GM21515 (cell line): ENCODE measurements at regions not wholly inside any gene's neighbourhood (a gene's known extent, or its start where the extent isn't known, plus 50 kb on each side); places are given as distances from the start of the nearest gene placed in this dataset.

Source experiments
- ATAC-seq: cut with Tn5 transposase; IDR thresholded peaks from one replicate; pipeline ENCODE4 v1.9.1; 2021; ENCODE audit not compliant: unreplicated experiment

- no peak for ATAC-seq
Observed at GRCh38 chr12:88790231-88790630, 210.0 kb upstream of the KITLG start.

DNA sequence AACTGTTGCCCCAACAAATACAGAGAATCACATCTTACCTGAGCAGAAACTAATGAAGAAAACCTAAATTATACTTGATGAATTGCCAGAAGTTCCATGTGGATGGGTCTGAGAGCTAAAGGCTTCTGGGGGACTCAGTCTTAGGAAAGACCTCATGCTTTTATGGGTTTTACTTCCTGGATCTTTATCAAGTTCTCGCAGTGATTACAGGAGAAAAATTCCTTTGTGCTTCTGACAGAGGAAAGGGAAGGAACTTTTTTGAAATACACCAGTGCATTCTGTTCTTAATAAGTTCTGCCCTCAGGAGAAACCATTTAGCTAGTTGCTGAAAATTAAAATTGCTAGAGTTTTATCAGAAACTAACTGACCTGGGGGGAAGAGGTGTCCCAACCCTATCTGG, 203.9 kb upstream of the KITLG start:
- ATAC-seq = no peak

DNA sequence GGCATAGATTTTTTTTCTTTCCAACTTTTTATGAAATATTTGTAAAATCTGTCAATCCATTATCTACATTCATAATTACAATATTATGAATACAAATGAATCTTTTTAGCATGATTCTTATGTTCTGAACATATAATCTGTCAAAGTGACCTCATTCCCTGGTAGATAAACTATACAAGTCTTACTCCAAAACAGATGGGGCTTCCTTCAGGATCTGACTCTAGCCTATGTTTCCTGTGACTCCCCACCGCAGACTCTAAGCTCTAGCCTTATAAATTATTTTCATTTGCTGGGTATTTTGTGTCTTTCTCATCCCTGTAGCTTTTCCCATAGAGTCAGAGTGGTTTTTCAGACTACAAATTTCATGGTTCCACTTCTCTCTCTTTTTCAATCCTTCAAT, 202.1 kb upstream of the KITLG start:
- ATAC-seq = no peak

- no peak for ATAC-seq
Observed at GRCh38 chr12:88781909-88782308, 201.6 kb upstream of the KITLG start.

DNA sequence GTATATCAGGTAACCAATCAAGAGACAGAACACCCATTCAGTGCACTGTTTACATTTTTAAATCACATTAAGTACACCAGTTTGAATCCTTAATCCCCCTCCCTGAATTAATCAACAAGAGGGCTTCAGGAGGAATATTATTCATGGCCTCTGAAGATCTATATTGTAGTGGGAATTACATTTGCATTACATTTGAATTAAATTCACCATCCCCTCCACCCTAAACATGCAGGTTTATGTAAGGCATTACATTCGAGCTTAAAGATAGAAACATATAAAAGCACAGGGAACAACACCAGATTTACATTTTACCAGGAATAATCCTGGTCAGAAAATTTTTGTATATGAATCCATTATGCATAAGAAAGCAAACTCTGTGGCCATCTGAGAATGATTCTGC, 197.8 kb upstream of the KITLG start:
- no peak for ATAC-seq

DNA sequence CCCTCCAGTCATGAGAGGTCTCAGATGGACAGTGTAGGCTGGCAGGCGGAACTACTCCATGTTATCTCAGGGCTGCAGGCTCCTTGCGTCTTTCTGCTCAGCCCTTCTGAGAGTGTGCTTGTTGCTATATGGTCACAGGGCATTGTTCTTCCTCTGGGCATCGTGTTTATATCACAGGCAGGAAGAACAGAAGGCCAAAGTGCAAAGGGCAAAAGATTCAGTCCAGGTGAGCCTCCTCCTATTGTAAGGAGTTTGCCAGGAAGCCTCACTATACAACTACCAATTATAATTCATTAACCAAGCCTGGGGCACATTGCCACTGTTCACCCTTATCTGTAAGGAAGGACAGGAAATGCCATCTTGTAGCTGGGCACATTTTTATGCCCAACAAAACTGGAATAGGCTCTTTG, 195.5 kb upstream of the KITLG start:
- ATAC-seq = no peak

GRCh38 chr12:88767699-88768098, 187.4 kb upstream of the KITLG start:
- ATAC-seq = no peak

DNA sequence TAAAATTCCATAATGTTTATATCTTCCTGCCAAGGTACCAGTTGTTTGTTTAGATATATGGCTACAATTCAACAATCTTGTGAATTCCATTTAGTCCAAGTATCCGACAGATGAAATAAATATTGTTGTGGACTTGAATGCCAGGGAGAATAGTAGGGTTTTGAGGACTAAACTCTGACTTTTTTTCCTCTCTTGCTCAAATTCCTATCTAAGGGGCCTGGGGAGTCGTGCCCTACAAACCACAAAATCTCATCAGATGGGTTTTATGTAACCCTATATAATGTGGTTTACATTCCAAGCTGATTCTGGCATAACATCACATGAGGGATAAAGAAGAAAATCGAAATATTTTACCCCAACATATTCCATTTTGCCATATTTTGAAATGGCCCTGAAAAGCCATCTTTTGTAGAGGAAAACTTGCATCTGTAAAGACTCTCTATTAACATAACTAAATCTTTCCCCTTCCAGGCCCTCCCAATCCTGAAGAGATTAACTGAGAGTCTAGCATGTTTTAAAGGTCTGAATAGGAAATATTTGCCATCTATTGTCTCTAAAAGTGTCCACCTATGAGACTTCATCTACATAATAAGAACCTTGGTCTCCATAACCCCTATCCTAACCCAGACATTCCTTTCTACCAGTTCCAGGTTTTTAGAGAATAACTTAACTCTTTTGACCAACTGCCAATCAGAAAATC, 184.7 kb upstream of the KITLG start:
- ATAC-seq = no peak

- no peak for ATAC-seq
Observed at GRCh38 chr12:88763536-88764100, 183.3 kb upstream of the KITLG start.

GRCh38 chr12:88758176-88758575, 177.9 kb upstream of the KITLG start:
- ATAC-seq = no peak

DNA sequence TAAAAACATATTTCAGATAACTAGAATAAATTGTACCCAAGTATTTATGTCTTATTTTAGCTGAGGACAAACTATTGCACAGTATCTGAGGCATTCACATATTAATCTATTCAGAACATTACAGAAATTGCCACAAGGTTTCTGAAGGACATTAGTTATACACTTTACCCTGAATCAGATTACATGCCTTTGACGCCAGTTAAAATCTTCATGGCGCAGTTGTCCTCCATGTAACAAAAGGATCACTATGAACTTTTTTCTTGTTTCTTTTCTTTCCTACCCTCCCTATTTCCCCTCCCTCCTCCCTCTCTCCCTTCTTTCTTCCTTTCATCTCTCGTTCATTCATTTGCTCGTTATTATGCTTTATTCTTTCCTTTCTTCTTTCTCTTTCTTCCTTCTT, 176.6 kb upstream of the KITLG start:
- no peak for ATAC-seq

GRCh38 chr12:88756153-88756552, 175.9 kb upstream of the KITLG start:
- ATAC-seq = no peak

GRCh38 chr12:88753707-88754106, 173.4 kb upstream of the KITLG start:
- ATAC-seq = no peak

GRCh38 chr12:88753066-88753465, 172.8 kb upstream of the KITLG start:
- no peak for ATAC-seq

- ATAC-seq = no peak
Observed at GRCh38 chr12:88752183-88752582, 171.9 kb upstream of the KITLG start.

DNA sequence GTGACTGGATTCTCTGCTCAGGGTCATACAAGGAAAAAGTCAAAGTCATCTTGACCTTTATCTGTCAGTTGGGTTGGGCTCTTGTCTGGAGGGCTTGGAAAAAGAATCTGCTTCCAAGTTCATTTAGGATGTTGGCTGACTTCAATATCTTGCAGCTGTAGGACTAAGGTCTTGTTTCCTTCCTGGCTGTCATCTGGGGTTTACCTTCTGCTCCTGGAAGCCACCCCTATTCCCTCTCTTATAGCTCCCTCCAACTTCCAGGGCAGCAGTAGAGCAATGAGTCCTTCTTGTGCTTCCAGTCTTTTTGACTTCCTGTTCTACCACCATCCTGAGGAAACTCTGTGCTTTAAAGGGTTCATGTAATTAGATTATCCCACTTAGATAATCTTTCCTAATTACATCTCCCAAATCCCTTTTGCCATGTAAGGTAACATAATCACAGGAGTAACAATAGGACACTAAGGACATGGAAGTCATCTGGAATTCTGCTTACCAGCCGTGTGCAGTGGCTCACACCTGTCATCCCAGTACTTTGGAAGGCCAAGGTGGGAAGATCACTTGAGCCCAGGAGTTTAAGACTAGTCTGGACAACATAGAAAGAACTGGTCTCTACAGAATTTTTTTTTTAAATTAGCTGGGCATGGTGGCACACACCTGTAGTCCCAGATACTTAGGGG, 170.7 kb upstream of the KITLG start:
- no peak for ATAC-seq

GRCh38 chr12:88746386-88746785, 166.1 kb upstream of the KITLG start:
- no peak for ATAC-seq

- ATAC-seq = no peak
Observed at GRCh38 chr12:88743946-88744685, 163.8 kb upstream of the KITLG start.

GRCh38 chr12:88737838-88738472, 157.7 kb upstream of the KITLG start:
- ATAC-seq = no peak

DNA sequence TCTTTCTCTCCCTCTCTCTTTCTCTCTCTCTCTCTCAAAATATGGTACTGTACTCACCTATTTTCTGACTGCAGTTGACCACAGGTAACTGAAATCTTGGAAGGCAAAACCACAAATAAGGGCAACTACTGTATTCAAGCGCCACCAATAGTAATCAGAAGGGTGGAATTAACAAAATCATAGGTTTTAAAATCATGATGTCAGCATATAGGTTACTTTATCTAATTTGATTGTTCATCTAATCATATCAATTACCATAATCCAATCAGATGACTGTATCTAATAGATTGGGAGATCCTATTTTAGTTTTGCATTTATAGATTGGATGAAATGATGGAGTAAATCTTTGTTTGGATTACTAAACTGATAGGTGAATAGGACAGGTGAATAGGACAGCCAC, 155.8 kb upstream of the KITLG start:
- ATAC-seq = no peak

DNA sequence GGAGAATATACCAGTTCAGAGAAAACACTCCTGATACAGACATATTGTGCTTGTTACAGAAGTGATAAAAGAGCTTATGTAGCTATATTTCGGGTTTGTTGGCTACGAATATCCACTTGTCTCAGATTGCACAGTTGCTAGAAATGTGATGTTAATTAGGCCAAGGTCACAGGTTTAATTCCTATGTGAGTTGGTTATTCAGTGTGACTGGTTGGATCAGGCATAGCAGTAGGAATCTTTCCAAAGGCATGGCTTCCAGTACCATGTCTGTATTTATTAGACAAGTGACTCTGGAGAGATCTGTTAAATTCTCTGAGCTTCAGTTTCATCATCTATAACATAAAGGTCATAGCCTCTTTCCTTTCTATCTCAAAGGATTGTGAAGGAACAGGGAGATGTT, 152.7 kb upstream of the KITLG start:
- no peak for ATAC-seq
